ENCODE measurements at regions not wholly inside any gene's neighbourhood (a gene's known extent, or its start where the extent isn't known, plus 50 kb on each side); places are given as distances from the start of the nearest gene placed in this dataset.
A peak's percentile ranks its signal among the peaks of the same experiment; 100 is the strongest.

- Histone ChIP-seq H3K4me3 (ENCODE audit: extremely low read depth, insufficient read depth, low read length, poor library complexity, severe bottlenecking) (no peak overlapping the region), H3K4me1 (ENCODE audit: control insufficient read depth, insufficient read depth, low read length, poor library complexity, severe bottlenecking) (peaks cover 19% of the 10 kb centered on the region), H3K9me3 (ENCODE audit: control insufficient read depth, low read length) (no peaks in the 10 kb centered on the region), H3K27ac (ENCODE audit: low read depth, low read length, severe bottlenecking) (peak overlapping the region; percentile 91), H3K36me3 (ENCODE audit: control insufficient read depth, insufficient read depth, low read length) (no peaks in the 10 kb centered on the region)
- WGBS, 2 experiments (ENCODE audit: insufficient coverage in 2 of 2) = 31 to 60% methylated on average over 4 to 5 of the region's 10 CpGs
Observed at GRCh38 chr5:124581738-124582560, 164.5 kb downstream of the ZNF608 start.

GRCh38 chr5:124580925-124581737 lies 165.3 kb downstream of the ZNF608 start:
- Histone ChIP-seq H3K36me3 (ENCODE audit: control insufficient read depth, insufficient read depth, low read length) (no peaks in the 10 kb centered on the region), H3K4me1 (ENCODE audit: control insufficient read depth, insufficient read depth, low read length, poor library complexity, severe bottlenecking) (peaks cover 19% of the 10 kb centered on the region), H3K27ac (ENCODE audit: low read depth, low read length, severe bottlenecking) (peak overlapping the region; percentile 91), H3K4me3 (ENCODE audit: extremely low read depth, insufficient read depth, low read length, poor library complexity, severe bottlenecking) (no peak overlapping the region), H3K9me3 (ENCODE audit: control insufficient read depth, low read length) (no peaks in the 10 kb centered on the region)
- WGBS, 2 experiments (ENCODE audit: insufficient coverage in 2 of 2) = 8 to 15% methylated on average over 4 to 5 of the region's 9 CpGs

DNA sequence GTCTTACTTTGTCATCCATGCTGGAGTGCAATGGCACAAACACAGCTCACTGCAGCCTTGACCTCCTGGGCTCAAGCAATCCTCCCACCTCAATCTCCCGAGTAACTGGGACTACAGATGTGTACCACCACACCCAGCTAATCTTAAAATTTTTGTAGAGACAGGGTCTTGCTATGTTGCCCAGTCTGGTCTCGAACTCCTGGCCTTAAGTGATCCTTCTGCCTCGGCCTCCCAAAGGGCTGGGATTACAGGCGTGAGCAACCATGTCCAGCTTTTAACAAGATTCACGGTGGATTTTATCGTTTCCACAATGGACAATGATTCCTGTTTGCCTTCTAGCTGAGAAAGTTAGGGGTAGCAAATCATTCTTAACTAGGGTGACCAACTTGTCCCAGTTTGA lies 165.9 kb downstream of the ZNF608 start:
- WGBS, 2 experiments (ENCODE audit: insufficient coverage in 2 of 2) = 89 to 90% methylated on average over 3 to 5 of the region's 6 CpGs
- peak overlapping the region; percentile 91 for H3K27ac ChIP-seq (ENCODE audit: low read depth, low read length, severe bottlenecking)
- H3K4me3 ChIP-seq (ENCODE audit: extremely low read depth, insufficient read depth, low read length, poor library complexity, severe bottlenecking) = no peak overlapping the region
- peaks cover 19% of the 10 kb centered on the region for H3K4me1 ChIP-seq (ENCODE audit: control insufficient read depth, insufficient read depth, low read length, poor library complexity, severe bottlenecking)
- no peaks in the 10 kb centered on the region for H3K36me3 ChIP-seq (ENCODE audit: control insufficient read depth, insufficient read depth, low read length)
- no peaks in the 10 kb centered on the region for H3K9me3 ChIP-seq (ENCODE audit: control insufficient read depth, low read length)

GRCh38 chr5:124576848-124577409 lies 169.5 kb downstream of the ZNF608 start:
- Histone ChIP-seq H3K4me3 (ENCODE audit: extremely low read depth, insufficient read depth, low read length, poor library complexity, severe bottlenecking) (no peak overlapping the region), H3K27ac (ENCODE audit: low read depth, low read length, severe bottlenecking) (no peak overlapping the region), H3K36me3 (ENCODE audit: control insufficient read depth, insufficient read depth, low read length) (no peaks in the 10 kb centered on the region), H3K9me3 (ENCODE audit: control insufficient read depth, low read length) (no peaks in the 10 kb centered on the region), H3K4me1 (ENCODE audit: control insufficient read depth, insufficient read depth, low read length, poor library complexity, severe bottlenecking) (peaks cover 15% of the 10 kb centered on the region)
- 80 to 94% methylated on average over 4 of the region's 4 CpGs for WGBS, 2 experiments (ENCODE audit: insufficient coverage in 2 of 2)

DNA sequence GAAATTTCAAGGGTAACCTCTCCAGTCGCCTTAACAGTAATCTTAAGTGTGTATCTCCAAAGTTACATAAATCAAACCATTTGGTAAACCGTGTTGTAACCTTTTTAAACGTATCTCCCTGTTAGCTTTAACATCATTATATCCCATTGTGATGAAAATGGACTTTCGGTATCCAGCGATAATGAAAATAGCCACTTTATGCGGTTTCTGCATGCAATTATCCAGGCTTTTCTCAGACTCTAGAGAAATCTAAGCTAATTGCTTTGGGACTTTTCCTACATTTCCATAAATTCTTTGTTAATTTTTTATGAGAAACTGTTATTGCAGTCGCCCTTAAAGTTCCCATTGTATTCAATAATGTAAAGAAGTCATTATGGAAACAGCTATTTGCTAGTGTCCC lies 170.7 kb downstream of the ZNF608 start:
- Histone ChIP-seq H3K36me3 (ENCODE audit: control insufficient read depth, insufficient read depth, low read length) (no peaks in the 10 kb centered on the region), H3K9me3 (ENCODE audit: control insufficient read depth, low read length) (no peaks in the 10 kb centered on the region), H3K4me1 (ENCODE audit: control insufficient read depth, insufficient read depth, low read length, poor library complexity, severe bottlenecking) (peaks cover 3% of the 10 kb centered on the region), H3K27ac (ENCODE audit: low read depth, low read length, severe bottlenecking) (no peak overlapping the region), H3K4me3 (ENCODE audit: extremely low read depth, insufficient read depth, low read length, poor library complexity, severe bottlenecking) (no peak overlapping the region)
- WGBS, 2 experiments (ENCODE audit: insufficient coverage in 2 of 2) = 66 to 69% methylated on average over 4 to 5 of the region's 7 CpGs

GRCh38 chr5:124574521-124575436 lies 171.7 kb downstream of the ZNF608 start:
- peak overlapping the region; percentile 44 for H3K27ac ChIP-seq (ENCODE audit: low read depth, low read length, severe bottlenecking)
- peaks cover 5% of the 10 kb centered on the region for H3K4me1 ChIP-seq (ENCODE audit: control insufficient read depth, insufficient read depth, low read length, poor library complexity, severe bottlenecking)
- no peaks in the 10 kb centered on the region for H3K9me3 ChIP-seq (ENCODE audit: control insufficient read depth, low read length)
- WGBS, 2 experiments (ENCODE audit: insufficient coverage in 2 of 2) = 74 to 80% methylated on average over 4 of the region's 7 CpGs
- no peak overlapping the region for H3K4me3 ChIP-seq (ENCODE audit: extremely low read depth, insufficient read depth, low read length, poor library complexity, severe bottlenecking)
- H3K36me3 ChIP-seq (ENCODE audit: control insufficient read depth, insufficient read depth, low read length) = no peaks in the 10 kb centered on the region

DNA sequence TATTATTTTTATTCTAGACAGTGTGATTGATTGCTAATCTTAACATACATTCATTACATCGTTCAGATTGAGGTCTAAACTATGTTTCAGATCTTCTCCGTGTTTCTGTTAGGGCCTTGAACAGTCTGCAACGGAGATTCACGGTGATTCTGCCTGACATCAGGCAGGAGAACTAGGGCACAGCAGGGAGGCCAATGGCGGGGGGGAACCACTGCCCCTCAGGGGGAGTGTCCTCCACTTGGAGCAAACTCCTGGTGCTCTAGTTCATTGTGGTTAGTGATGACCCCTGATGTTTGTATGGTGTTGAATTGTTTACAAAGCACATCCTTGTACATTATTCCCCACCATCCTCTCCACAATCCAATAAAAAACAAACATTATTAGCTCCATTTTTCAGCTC lies 173.5 kb downstream of the ZNF608 start:
- peaks cover 5% of the 10 kb centered on the region for H3K4me1 ChIP-seq (ENCODE audit: control insufficient read depth, insufficient read depth, low read length, poor library complexity, severe bottlenecking)
- no peak overlapping the region for H3K4me3 ChIP-seq (ENCODE audit: extremely low read depth, insufficient read depth, low read length, poor library complexity, severe bottlenecking)
- no peaks in the 10 kb centered on the region for H3K9me3 ChIP-seq (ENCODE audit: control insufficient read depth, low read length)
- no peak overlapping the region for H3K27ac ChIP-seq (ENCODE audit: low read depth, low read length, severe bottlenecking)
- 34 to 48% methylated on average over 4 to 5 of the region's 5 CpGs for WGBS, 2 experiments (ENCODE audit: insufficient coverage in 2 of 2)
- H3K36me3 ChIP-seq (ENCODE audit: control insufficient read depth, insufficient read depth, low read length) = no peaks in the 10 kb centered on the region

DNA sequence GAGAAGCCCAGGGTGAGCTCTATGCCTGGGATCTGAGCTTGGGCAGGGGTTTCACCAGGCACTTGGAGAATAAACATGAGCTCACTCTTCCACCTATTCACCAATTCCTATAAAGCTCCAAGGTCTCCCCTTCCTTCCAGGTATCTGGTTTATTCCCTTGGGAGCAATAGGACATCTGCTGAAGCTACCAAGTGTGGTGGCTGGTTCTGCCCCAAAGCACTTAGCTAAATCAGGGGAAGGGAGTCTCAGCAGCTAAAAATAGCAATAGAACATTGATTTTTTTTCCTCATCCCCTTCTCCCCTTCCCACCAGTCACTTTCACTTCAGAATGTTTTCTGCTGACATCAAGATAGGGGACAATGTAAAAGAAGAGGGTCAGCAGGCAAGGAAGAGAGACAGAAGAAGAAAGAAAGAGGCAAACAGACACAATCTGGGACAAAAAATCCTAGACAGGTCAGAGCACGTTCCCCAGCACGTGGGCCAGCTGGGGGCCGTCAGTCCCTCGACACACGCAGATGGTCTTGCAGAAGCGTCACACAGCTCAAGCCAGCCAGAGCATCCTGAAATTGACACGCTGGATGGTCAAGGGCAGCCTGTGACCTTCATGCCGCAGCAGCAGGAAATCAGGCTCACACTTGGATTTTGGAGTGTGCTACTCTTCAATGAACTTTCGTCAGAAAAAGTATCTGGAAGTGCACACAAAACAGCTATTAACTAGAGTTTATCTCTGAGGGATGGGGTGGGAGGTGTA lies 176.0 kb downstream of the ZNF608 start:
- WGBS, 2 experiments (ENCODE audit: insufficient coverage in 2 of 2) = 89 to 90% methylated on average over 9 of the region's 9 CpGs
- no peaks in the 10 kb centered on the region for H3K9me3 ChIP-seq (ENCODE audit: control insufficient read depth, low read length)
- no peak overlapping the region for H3K4me3 ChIP-seq (ENCODE audit: extremely low read depth, insufficient read depth, low read length, poor library complexity, severe bottlenecking)
- H3K4me1 ChIP-seq (ENCODE audit: control insufficient read depth, insufficient read depth, low read length, poor library complexity, severe bottlenecking) = peaks cover 5% of the 10 kb centered on the region
- H3K36me3 ChIP-seq (ENCODE audit: control insufficient read depth, insufficient read depth, low read length) = no peaks in the 10 kb centered on the region
- no peak overlapping the region for H3K27ac ChIP-seq (ENCODE audit: low read depth, low read length, severe bottlenecking)

- no peak overlapping the region for H3K27ac ChIP-seq (ENCODE audit: low read depth, low read length, severe bottlenecking)
- peaks cover 2% of the 10 kb centered on the region for H3K4me1 ChIP-seq (ENCODE audit: control insufficient read depth, insufficient read depth, low read length, poor library complexity, severe bottlenecking)
- H3K36me3 ChIP-seq (ENCODE audit: control insufficient read depth, insufficient read depth, low read length) = no peaks in the 10 kb centered on the region
- H3K9me3 ChIP-seq (ENCODE audit: control insufficient read depth, low read length) = no peaks in the 10 kb centered on the region
- H3K4me3 ChIP-seq (ENCODE audit: extremely low read depth, insufficient read depth, low read length, poor library complexity, severe bottlenecking) = no peak overlapping the region
- WGBS, 2 experiments (ENCODE audit: insufficient coverage in 2 of 2) = 96 to 98% methylated on average over 5 of the region's 7 CpGs
Observed at GRCh38 chr5:124566875-124567450, 179.5 kb downstream of the ZNF608 start.
